Endothelial cell of umbilical vein (primary cell): ENCODE measurements at regions not wholly inside any gene's neighbourhood (a gene's known extent, or its start where the extent isn't known, plus 50 kb on each side); places are given as distances from the start of the nearest gene placed in this dataset.

Experiments used
- BruUV-seq: library from RNA; stranded (reverse); fragments of 400-500 nt; replicated peaks from 2 replicates; lab custom pipeline; 2021; lab: Mats Ljungman, UMichigan
- CTCF ChIA-PET: fragments of 300-600, 350-600 bp; sonication (Branson Sonifier 250); formaldehyde crosslinking; loops from one replicate; lab custom pipeline; 2021; ENCODE audit warnings: antibody characterized with exemption, inconsistent platforms; lab: Charles Lee
- POLR2A ChIA-PET: fragments of 300-600, 350-600 bp; sonication (Branson Sonifier 250); formaldehyde crosslinking; loops from one replicate; lab custom pipeline; 2021; ENCODE audit warnings: antibody characterized with exemption, inconsistent platforms; lab: Charles Lee
- DNase-seq: peaks from one replicate; pipeline ENCODE4 v3.0.0-alpha.2; 2011; ENCODE audit warnings: low read depth, low spot score
- FAIRE-seq: peaks from 2 replicates; lab custom pipeline; 2011; peaks lifted over from hg19 to GRCh38; lab: Jason Lieb, UNC
- H2AFZ ChIP-seq: 2 replicates; pipeline ENCODE4 v1.6.0; 2012; ENCODE audit warnings: low read depth, low read length, control low read depth, inconsistent platforms
- H3K27ac ChIP-seq: 2 replicates; pipeline ENCODE4 v1.5.1; 2011; ENCODE audit warnings: low read depth, mild to moderate bottlenecking, control low read depth, low read length, moderate library complexity; ENCODE audit not compliant: insufficient read depth
- H3K27me3 ChIP-seq, 2 experiments: 2 replicates each; pipeline versions ENCODE4 v1.6.0 to v1.6.1; 2011; ENCODE audit warnings: low read length in 2 of 2, mixed read lengths in 1 of 2; ENCODE audit not compliant: control insufficient read depth in 2 of 2, insufficient read depth in 2 of 2
- H3K36me3 ChIP-seq, 2 experiments: 2 replicates in 1 of 2; 3 replicates in 1 of 2; pipeline ENCODE4 v1.5.1; 2011; ENCODE audit warnings: low read length in 2 of 2, mild to moderate bottlenecking in 1 of 2, moderate library complexity in 1 of 2; ENCODE audit not compliant: control insufficient read depth in 2 of 2, insufficient read depth in 2 of 2; ENCODE audit errors: extremely low read depth in 1 of 2
- H3K4me1 ChIP-seq: 3 replicates; pipeline ENCODE4 v1.5.1; 2011; ENCODE audit warnings: mild to moderate bottlenecking, low read length; ENCODE audit not compliant: control insufficient read depth, insufficient read depth; ENCODE audit errors: extremely low read depth
- H3K4me2 ChIP-seq: 2 replicates; pipeline ENCODE4 v1.6.1; 2011; ENCODE audit warnings: low read length, control low read depth, mixed read lengths; ENCODE audit not compliant: insufficient read depth
- H3K4me3 ChIP-seq, 3 experiments: fragments of 200-600 bp in 1 of 3; sonication (generic), shearing (Covaris generic) in 1 of 3; replicated peaks in 1 of 3; 2 replicates each; pipeline ENCODE4 v1.5.1; 2011 to 2016; ENCODE audit warnings: control low read depth in 3 of 3, low read length in 3 of 3, mild to moderate bottlenecking in 2 of 3, inconsistent platforms in 1 of 3, low read depth in 1 of 3, moderate library complexity in 1 of 3; ENCODE audit not compliant: insufficient read depth in 1 of 3
- H3K79me2 ChIP-seq: 2 replicates; pipeline ENCODE4 v1.6.0; 2012; ENCODE audit warnings: low read length, inconsistent platforms; ENCODE audit not compliant: control insufficient read depth, insufficient read depth
- H3K9ac ChIP-seq: replicated peaks from 2 replicates; pipeline ENCODE3; 2011; ENCODE audit warnings: low read length, control low read depth; ENCODE audit not compliant: insufficient read depth; ENCODE audit errors: extremely low read depth
- H3K9me1 ChIP-seq: replicated peaks from 3 replicates; pipeline ENCODE4 v1.6.0; 2011; ENCODE audit warnings: mild to moderate bottlenecking, low read length; ENCODE audit not compliant: control insufficient read depth, insufficient read depth; ENCODE audit errors: extremely low read depth
- H3K9me3 ChIP-seq: replicated peaks from 2 replicates; pipeline ENCODE4 v1.5.1; 2012; ENCODE audit warnings: low read length, inconsistent platforms; ENCODE audit not compliant: control insufficient read depth, insufficient read depth
- H4K20me1 ChIP-seq: replicated peaks from 2 replicates; pipeline ENCODE3; 2011; ENCODE audit warnings: mild to moderate bottlenecking, low read length; ENCODE audit not compliant: control insufficient read depth, insufficient read depth; ENCODE audit errors: extremely low read depth
- EZH2 ChIP-seq: IDR thresholded peaks from 2 replicates; pipeline ENCODE4 v1.6.1; 2012; ENCODE audit warnings: borderline replicate concordance, low read depth, mild to moderate bottlenecking, moderate library complexity, low read length, inconsistent platforms; ENCODE audit not compliant: severe bottlenecking
- FOS ChIP-seq: IDR thresholded peaks from 2 replicates; pipeline ENCODE4 v1.6.1; 2011; ENCODE audit warnings: mild to moderate bottlenecking, low read length, moderate library complexity, borderline replicate concordance; ENCODE audit not compliant: insufficient read depth
- GATA2 ChIP-seq: IDR thresholded peaks from 2 replicates; pipeline ENCODE4 v1.7.0; 2011; ENCODE audit warnings: low read depth, mild to moderate bottlenecking, moderate library complexity, mixed read lengths, low read length; ENCODE audit not compliant: insufficient read length, insufficient read depth
- JUN ChIP-seq: IDR thresholded peaks from 2 replicates; pipeline ENCODE4 v1.6.1; 2011; ENCODE audit warnings: borderline replicate concordance, low read depth; ENCODE audit not compliant: insufficient read length, insufficient read depth
- MYC ChIP-seq: IDR thresholded peaks from one replicate; pipeline ENCODE4 v1.6.1; 2011; ENCODE audit warnings: mild to moderate bottlenecking, low read depth, low read length
- POLR2A ChIP-seq: IDR thresholded peaks from 2 replicates; pipeline ENCODE4 v1.6.1; 2012; ENCODE audit warnings: low read depth, mild to moderate bottlenecking, control low read depth, low read length
- POLR2AphosphoS5 ChIP-seq: IDR thresholded peaks from 2 replicates; pipeline ENCODE4 v1.6.1; 2012; ENCODE audit warnings: low read depth, mild to moderate bottlenecking, control low read depth, low read length, moderate library complexity; ENCODE audit not compliant: insufficient read depth
- dilution Hi-C: fragments of 300-500 bp; cut with MboI; formaldehyde crosslinking; loops from one replicate; pipeline ENCODE4 v1.15.0; 2019; ENCODE audit warnings: low sequenced_read_pairs; ENCODE audit not compliant: extremely low pct_ligation_motif_present
- intact Hi-C: fragments of 100-400 bp; cut with micrococcal nuclease; formaldehyde crosslinking; loops from one replicate; pipeline ENCODE4 v1.10.0; 2022
- TF ChIP-seq, protein P1 (sequence below): IDR thresholded peaks from 2 replicates; pipeline ENCODE4 v1.6.1; 2011; ENCODE audit not compliant: insufficient read depth, insufficient read length
- TF ChIP-seq, protein P2 (sequence below), 2 donors: IDR thresholded peaks; 1 replicate in 1 of 2; 2 replicates in 1 of 2; pipeline ENCODE4 v1.5.1; 2011; ENCODE audit warnings: low read length in 2 of 2, mild to moderate bottlenecking in 2 of 2, moderate library complexity in 2 of 2, control low read depth in 1 of 2, inconsistent platforms in 1 of 2, low read depth in 1 of 2; ENCODE audit not compliant: insufficient read depth in 1 of 2; ENCODE audit errors: extremely low read depth in 1 of 2

DNA sequence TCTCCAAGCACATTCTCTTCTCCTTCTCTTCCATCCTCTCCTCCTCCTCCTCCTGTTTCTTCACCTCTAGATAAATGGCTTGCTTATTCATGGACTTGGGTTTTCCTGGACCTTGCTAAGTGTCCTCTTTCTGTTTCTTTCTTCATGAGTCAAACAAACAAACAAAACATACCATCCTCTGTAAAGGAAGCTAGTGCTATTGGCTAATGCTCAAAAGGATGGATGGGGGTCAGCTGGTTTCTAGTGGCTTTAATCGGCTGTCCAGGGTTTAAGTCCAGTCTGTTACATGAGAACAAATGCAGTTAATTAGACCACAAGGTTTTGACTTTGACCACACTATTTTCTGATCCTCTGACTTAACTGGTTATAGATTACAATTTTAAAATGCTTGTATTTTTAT lies 83.8 kb upstream of the TSPAN2 start:
- H3K9me3 ChIP-seq = no peaks in the 10 kb centered on the region
- ChIA-PET POLR2A (no interaction called here), CTCF (no interaction called here)
- no peak overlapping the region for H3K9ac ChIP-seq
- intact Hi-C loops (no loop called here), dilution Hi-C loops (no loop called here)
- no peak overlapping the region for H2AFZ ChIP-seq
- no peak for TF ChIP-seq POLR2A
- no peak for TF ChIP-seq MYC
- no peak for TF ChIP-seq JUN
- no peak for TF ChIP-seq POLR2AphosphoS5
- TF ChIP-seq, protein P1, sequence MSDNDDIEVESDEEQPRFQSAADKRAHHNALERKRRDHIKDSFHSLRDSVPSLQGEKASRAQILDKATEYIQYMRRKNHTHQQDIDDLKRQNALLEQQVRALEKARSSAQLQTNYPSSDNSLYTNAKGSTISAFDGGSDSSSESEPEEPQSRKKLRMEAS = no peak
- no peaks in the 10 kb centered on the region for H3K36me3 ChIP-seq
- no peaks in the 10 kb centered on the region for H3K79me2 ChIP-seq
- peaks cover 12% of the 10 kb centered on the region for H3K4me1 ChIP-seq
- FAIRE-seq (no peak), DNase-seq (no peak)
- no peak overlapping the region for H3K4me3 ChIP-seq
- no peak overlapping the region for H3K4me2 ChIP-seq
- no peak overlapping the region for H3K27ac ChIP-seq
- no peaks in the 10 kb centered on the region for H4K20me1 ChIP-seq
- no peaks in the 10 kb centered on the region for H3K9me1 ChIP-seq
- no peaks in the 10 kb centered on the region for H3K27me3 ChIP-seq
- BruUV-seq = no TSS peak

DNA sequence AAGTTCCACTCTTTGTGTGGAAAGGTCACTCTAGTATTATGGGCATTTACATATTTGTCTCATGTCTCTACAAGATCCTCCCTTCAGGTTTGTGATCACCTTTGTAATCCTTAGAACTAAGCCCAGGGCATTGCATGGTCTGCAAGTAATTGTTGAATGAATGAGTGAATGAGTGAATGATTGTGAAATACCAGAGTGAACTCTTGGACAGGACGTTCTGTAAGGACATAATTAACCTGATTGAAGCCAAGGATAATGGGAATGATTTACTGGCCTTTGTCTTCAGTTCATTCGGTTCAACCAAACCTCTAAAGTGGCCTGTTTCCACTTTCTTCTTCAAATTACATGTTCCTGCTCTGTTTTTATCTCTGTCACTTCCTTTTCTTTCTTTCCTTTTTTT lies 83.0 kb upstream of the TSPAN2 start:
- no TSS peak for BruUV-seq
- dilution Hi-C loops (no loop called here), intact Hi-C loops (no loop called here)
- no peak overlapping the region for H2AFZ ChIP-seq
- H3K27me3 ChIP-seq = no peaks in the 10 kb centered on the region
- no peak overlapping the region for H3K9ac ChIP-seq
- H4K20me1 ChIP-seq = no peaks in the 10 kb centered on the region
- H3K4me1 ChIP-seq = peaks cover 21% of the 10 kb centered on the region
- no peaks in the 10 kb centered on the region for H3K9me1 ChIP-seq
- H3K79me2 ChIP-seq = no peaks in the 10 kb centered on the region
- CTCF ChIA-PET = no interaction called here
- TF ChIP-seq, protein P2, sequence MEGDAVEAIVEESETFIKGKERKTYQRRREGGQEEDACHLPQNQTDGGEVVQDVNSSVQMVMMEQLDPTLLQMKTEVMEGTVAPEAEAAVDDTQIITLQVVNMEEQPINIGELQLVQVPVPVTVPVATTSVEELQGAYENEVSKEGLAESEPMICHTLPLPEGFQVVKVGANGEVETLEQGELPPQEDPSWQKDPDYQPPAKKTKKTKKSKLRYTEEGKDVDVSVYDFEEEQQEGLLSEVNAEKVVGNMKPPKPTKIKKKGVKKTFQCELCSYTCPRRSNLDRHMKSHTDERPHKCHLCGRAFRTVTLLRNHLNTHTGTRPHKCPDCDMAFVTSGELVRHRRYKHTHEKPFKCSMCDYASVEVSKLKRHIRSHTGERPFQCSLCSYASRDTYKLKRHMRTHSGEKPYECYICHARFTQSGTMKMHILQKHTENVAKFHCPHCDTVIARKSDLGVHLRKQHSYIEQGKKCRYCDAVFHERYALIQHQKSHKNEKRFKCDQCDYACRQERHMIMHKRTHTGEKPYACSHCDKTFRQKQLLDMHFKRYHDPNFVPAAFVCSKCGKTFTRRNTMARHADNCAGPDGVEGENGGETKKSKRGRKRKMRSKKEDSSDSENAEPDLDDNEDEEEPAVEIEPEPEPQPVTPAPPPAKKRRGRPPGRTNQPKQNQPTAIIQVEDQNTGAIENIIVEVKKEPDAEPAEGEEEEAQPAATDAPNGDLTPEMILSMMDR (IDR thresholded peaks at IDR 0.05; ENCODE audit: extremely low read depth in 1 of 2, insufficient read depth in 1 of 2, low read depth in 1 of 2, low read length in 2 of 2) = no peak
- no peak for TF ChIP-seq EZH2
- TF ChIP-seq, protein P1 = no peak
- no peak for TF ChIP-seq POLR2AphosphoS5
- TF ChIP-seq JUN = no peak
- TF ChIP-seq FOS = no peak
- no peak for TF ChIP-seq GATA2
- TF ChIP-seq MYC = no peak
- no peak for TF ChIP-seq POLR2A
- H3K4me3 ChIP-seq = no peak overlapping the region
- H3K9me3 ChIP-seq = no peaks in the 10 kb centered on the region
- no peak overlapping the region for H3K4me2 ChIP-seq
- H3K27ac ChIP-seq = no peak overlapping the region
- POLR2A ChIA-PET = no interaction called here
- H3K36me3 ChIP-seq = no peaks in the 10 kb centered on the region
- DNase-seq = no peak
- no peak for FAIRE-seq
